ENCODE measurements at regions not wholly inside any gene's neighbourhood (a gene's known extent, or its start where the extent isn't known, plus 50 kb on each side); places are given as distances from the start of the nearest gene placed in this dataset.

DNA sequence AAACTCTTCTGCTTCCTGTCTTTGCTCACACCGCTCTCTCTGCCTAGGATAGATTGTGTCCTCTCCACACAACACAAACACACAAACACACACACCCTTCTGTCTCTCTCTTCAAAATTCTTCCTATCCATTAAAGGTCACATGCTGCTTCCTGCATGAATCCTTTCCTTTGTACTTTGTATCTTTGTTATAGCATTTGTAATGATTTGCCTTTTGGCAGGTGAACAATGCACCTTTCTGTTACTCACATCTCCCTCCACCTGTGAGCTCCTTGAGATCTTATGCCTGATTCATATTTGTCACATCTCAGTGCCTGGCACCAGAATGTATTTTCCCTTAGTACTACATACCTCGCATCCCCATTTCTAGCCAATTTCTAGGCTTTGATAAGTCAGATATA is 251.4 kb upstream of the UMPS start:
- no peaks in the 10 kb centered on the region for H3K9me3 ChIP-seq (ENCODE audit: control insufficient read depth, low read length)
- H3K4me1 ChIP-seq (ENCODE audit: control insufficient read depth, insufficient read depth, low read length, poor library complexity, severe bottlenecking): no peaks in the 10 kb centered on the region
- H3K36me3 ChIP-seq (ENCODE audit: control insufficient read depth, insufficient read depth, low read length): peaks cover 7% of the 10 kb centered on the region
- no peak overlapping the region for H3K4me3 ChIP-seq (ENCODE audit: extremely low read depth, insufficient read depth, low read length, poor library complexity, severe bottlenecking)
- H3K27ac ChIP-seq (ENCODE audit: low read depth, low read length, severe bottlenecking): no peak overlapping the region
- 86 to 100% methylated on average over 2 of the region's 2 CpGs for WGBS, 2 experiments (ENCODE audit: insufficient coverage in 2 of 2)

DNA sequence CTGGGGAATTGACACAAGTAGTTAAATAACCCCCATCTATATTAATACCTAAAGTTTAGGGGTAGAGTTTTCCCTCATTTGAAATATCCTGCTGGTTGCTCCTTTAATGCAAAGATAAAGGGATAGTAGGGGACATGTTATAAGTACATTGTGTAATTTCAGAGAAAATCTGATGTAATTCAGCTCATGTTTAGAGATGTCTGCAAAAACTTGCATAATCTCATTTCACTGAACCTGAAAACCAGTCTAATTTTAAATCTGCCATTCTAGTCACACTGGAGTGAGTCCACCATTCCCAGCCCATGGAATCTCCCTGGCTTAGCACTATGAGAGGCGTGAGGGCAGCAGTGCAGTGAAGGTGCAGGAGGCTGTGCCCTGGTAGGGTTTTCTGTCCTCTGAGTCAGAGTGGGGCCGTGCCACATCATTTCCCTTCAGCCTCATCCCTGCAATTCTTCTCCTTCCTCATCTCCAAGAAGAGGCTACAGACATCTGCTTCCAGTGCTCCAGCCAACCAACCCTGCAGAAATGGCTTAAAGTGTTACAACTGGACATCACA is 246.3 kb upstream of the UMPS start:
- no peaks in the 10 kb centered on the region for H3K4me1 ChIP-seq (ENCODE audit: control insufficient read depth, insufficient read depth, low read length, poor library complexity, severe bottlenecking)
- peaks cover 4% of the 10 kb centered on the region for H3K36me3 ChIP-seq (ENCODE audit: control insufficient read depth, insufficient read depth, low read length)
- H3K4me3 ChIP-seq (ENCODE audit: extremely low read depth, insufficient read depth, low read length, poor library complexity, severe bottlenecking): no peak overlapping the region
- H3K27ac ChIP-seq (ENCODE audit: low read depth, low read length, severe bottlenecking): no peak overlapping the region
- no peaks in the 10 kb centered on the region for H3K9me3 ChIP-seq (ENCODE audit: control insufficient read depth, low read length)
- WGBS, 2 experiments (ENCODE audit: insufficient coverage in 2 of 2): 86% methylated on average over 1 of the region's 2 CpGs; no CpG with 5 or more reads in 1 of the 2 experiments

DNA sequence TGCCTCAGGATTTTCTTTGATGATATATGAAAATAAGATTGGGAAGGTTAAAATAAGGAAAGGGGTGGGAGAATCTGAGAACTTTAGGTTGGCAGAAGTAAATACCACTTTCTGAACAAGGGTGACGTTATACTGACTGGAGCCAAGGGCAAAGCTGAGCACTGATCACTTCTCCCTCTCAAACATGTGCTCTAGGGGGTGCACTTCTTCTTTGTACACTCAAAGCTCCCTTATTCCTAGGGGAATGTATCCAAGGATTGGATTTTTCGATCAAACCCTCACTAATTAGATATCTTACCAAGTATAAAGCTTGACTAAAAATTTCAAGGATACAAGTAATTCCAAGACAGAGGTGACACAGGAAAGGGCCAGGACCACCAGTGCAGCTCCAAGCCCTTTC is 243.9 kb upstream of the UMPS start:
- Histone ChIP-seq H3K4me1 (ENCODE audit: control insufficient read depth, insufficient read depth, low read length, poor library complexity, severe bottlenecking) (no peaks in the 10 kb centered on the region), H3K9me3 (ENCODE audit: control insufficient read depth, low read length) (no peaks in the 10 kb centered on the region), H3K36me3 (ENCODE audit: control insufficient read depth, insufficient read depth, low read length) (peaks cover 4% of the 10 kb centered on the region), H3K27ac (ENCODE audit: low read depth, low read length, severe bottlenecking) (no peak overlapping the region), H3K4me3 (ENCODE audit: extremely low read depth, insufficient read depth, low read length, poor library complexity, severe bottlenecking) (no peak overlapping the region)
- no CpG with 5 or more reads among the region's 2 CpGs for WGBS, 2 experiments (ENCODE audit: insufficient coverage in 2 of 2)

GRCh38 chr3:124489506-124489905 is 240.7 kb upstream of the UMPS start:
- no peak overlapping the region for H3K4me3 ChIP-seq (ENCODE audit: extremely low read depth, insufficient read depth, low read length, poor library complexity, severe bottlenecking)
- no peaks in the 10 kb centered on the region for H3K9me3 ChIP-seq (ENCODE audit: control insufficient read depth, low read length)
- peaks cover 8% of the 10 kb centered on the region for H3K36me3 ChIP-seq (ENCODE audit: control insufficient read depth, insufficient read depth, low read length)
- no peak overlapping the region for H3K27ac ChIP-seq (ENCODE audit: low read depth, low read length, severe bottlenecking)
- no peaks in the 10 kb centered on the region for H3K4me1 ChIP-seq (ENCODE audit: control insufficient read depth, insufficient read depth, low read length, poor library complexity, severe bottlenecking)

DNA sequence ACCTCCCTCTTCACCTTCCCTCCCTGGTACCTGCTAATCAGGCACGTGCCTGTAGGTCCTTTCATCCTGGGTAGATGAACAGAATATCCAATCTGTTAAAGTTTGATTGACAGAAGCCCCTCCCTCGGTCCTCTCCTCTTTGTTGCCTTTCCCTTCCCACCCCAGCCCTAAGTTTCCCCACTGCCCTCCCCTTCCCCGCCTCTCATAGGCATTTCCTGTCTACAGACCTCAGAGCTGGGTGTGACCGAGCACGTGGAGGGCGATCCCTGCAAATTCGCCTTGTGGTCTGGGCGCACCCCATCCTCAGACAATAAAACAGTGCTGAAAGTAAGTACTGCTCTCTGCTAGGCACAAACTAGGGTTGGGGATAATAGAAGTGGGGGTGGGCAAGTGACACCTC is 239.2 kb upstream of the UMPS start:
- 80 to 100% methylated on average over 3 to 7 of the region's 8 CpGs for WGBS, 2 experiments (ENCODE audit: insufficient coverage in 2 of 2)
- Histone ChIP-seq H3K4me1 (ENCODE audit: control insufficient read depth, insufficient read depth, low read length, poor library complexity, severe bottlenecking) (no peaks in the 10 kb centered on the region), H3K27ac (ENCODE audit: low read depth, low read length, severe bottlenecking) (no peak overlapping the region), H3K4me3 (ENCODE audit: extremely low read depth, insufficient read depth, low read length, poor library complexity, severe bottlenecking) (no peak overlapping the region), H3K36me3 (ENCODE audit: control insufficient read depth, insufficient read depth, low read length) (peaks cover 8% of the 10 kb centered on the region), H3K9me3 (ENCODE audit: control insufficient read depth, low read length) (no peaks in the 10 kb centered on the region)

- no peaks in the 10 kb centered on the region for H3K4me1 ChIP-seq (ENCODE audit: control insufficient read depth, insufficient read depth, low read length, poor library complexity, severe bottlenecking)
- H3K9me3 ChIP-seq (ENCODE audit: control insufficient read depth, low read length): no peaks in the 10 kb centered on the region
- H3K27ac ChIP-seq (ENCODE audit: low read depth, low read length, severe bottlenecking): no peak overlapping the region
- peaks cover 8% of the 10 kb centered on the region for H3K36me3 ChIP-seq (ENCODE audit: control insufficient read depth, insufficient read depth, low read length)
- WGBS, 2 experiments (ENCODE audit: insufficient coverage in 2 of 2): 95 to 100% methylated on average over 2 to 3 of the region's 3 CpGs
- no peak overlapping the region for H3K4me3 ChIP-seq (ENCODE audit: extremely low read depth, insufficient read depth, low read length, poor library complexity, severe bottlenecking)
These were observed 238.4 kb upstream of the UMPS start for GRCh38 chr3:124491875-124492274.

DNA sequence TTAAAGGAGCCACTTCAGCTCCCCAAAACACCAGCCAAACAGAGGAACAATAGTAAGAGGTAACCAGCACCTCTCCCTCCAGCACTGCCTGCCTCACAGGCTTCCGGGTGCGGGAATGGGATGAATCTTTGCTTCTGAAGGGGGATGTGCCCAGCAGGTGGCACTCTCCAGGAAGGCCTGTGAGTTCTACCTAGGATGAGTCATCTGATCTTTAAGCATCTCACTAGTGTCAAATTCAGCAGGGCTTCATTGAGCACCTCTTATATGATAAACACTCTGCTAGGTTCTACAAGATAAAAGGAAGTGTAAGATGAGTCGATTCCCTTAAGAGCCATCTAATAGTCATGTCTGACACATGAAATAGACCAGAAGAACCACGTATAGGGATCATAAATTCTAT is 237.4 kb upstream of the UMPS start:
- Histone ChIP-seq H3K27ac (ENCODE audit: low read depth, low read length, severe bottlenecking) (no peak overlapping the region), H3K4me1 (ENCODE audit: control insufficient read depth, insufficient read depth, low read length, poor library complexity, severe bottlenecking) (no peaks in the 10 kb centered on the region), H3K36me3 (ENCODE audit: control insufficient read depth, insufficient read depth, low read length) (peaks cover 8% of the 10 kb centered on the region), H3K4me3 (ENCODE audit: extremely low read depth, insufficient read depth, low read length, poor library complexity, severe bottlenecking) (no peak overlapping the region), H3K9me3 (ENCODE audit: control insufficient read depth, low read length) (no peaks in the 10 kb centered on the region)
- WGBS, 2 experiments (ENCODE audit: insufficient coverage in 2 of 2): 77 to 80% methylated on average over 1 to 3 of the region's 4 CpGs

DNA sequence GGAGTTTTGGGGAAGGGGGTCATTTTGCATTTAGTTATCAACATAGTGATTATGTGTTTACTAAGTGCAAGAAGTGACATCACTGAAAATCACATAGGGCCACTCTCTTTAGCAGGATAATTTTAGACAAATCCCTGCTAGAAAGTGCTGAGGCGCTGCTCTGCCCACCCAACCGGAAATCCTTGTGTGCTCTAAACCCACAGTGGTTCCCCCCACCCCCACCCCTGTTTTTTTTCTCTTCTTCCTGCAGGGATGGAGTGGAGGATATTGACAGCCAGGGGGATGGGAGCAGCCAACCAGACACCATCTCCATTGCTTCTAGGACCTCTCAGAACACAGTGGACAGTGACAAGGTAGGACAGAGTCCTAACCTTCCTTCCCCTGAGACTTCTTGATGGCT is 234.2 kb upstream of the UMPS start:
- H3K27ac ChIP-seq (ENCODE audit: low read depth, low read length, severe bottlenecking): no peak overlapping the region
- no CpG with 5 or more reads among the region's 2 CpGs for WGBS, 2 experiments (ENCODE audit: insufficient coverage in 2 of 2)
- no peaks in the 10 kb centered on the region for H3K4me1 ChIP-seq (ENCODE audit: control insufficient read depth, insufficient read depth, low read length, poor library complexity, severe bottlenecking)
- H3K9me3 ChIP-seq (ENCODE audit: control insufficient read depth, low read length): no peaks in the 10 kb centered on the region
- peaks cover 8% of the 10 kb centered on the region for H3K36me3 ChIP-seq (ENCODE audit: control insufficient read depth, insufficient read depth, low read length)
- H3K4me3 ChIP-seq (ENCODE audit: extremely low read depth, insufficient read depth, low read length, poor library complexity, severe bottlenecking): no peak overlapping the region

DNA sequence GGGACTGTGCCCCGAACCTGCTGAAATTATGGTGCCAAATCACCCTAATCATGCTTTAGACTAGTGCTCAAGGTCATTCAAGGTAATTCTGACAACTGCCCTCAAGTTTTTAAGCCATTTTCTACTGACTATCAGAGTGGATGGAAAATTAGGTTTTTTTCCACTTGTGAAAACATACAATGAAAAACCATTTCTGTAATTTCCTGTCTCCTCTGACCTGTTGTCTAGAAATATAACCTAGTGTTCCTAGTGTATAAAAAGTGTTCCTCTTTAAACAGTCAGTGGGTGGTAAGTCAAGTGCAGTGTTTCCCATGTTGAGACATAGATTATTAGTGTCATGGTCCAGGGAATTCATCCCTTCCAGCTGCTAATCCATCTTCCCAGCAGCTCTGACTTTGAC is 232.8 kb upstream of the UMPS start:
- no peaks in the 10 kb centered on the region for H3K9me3 ChIP-seq (ENCODE audit: control insufficient read depth, low read length)
- no peaks in the 10 kb centered on the region for H3K4me1 ChIP-seq (ENCODE audit: control insufficient read depth, insufficient read depth, low read length, poor library complexity, severe bottlenecking)
- no peak overlapping the region for H3K4me3 ChIP-seq (ENCODE audit: extremely low read depth, insufficient read depth, low read length, poor library complexity, severe bottlenecking)
- no peak overlapping the region for H3K27ac ChIP-seq (ENCODE audit: low read depth, low read length, severe bottlenecking)
- peaks cover 8% of the 10 kb centered on the region for H3K36me3 ChIP-seq (ENCODE audit: control insufficient read depth, insufficient read depth, low read length)
- WGBS, 2 experiments (ENCODE audit: insufficient coverage in 2 of 2): 100% methylated on average over 1 of the region's 1 CpG; no CpG with 5 or more reads in 1 of the 2 experiments

DNA sequence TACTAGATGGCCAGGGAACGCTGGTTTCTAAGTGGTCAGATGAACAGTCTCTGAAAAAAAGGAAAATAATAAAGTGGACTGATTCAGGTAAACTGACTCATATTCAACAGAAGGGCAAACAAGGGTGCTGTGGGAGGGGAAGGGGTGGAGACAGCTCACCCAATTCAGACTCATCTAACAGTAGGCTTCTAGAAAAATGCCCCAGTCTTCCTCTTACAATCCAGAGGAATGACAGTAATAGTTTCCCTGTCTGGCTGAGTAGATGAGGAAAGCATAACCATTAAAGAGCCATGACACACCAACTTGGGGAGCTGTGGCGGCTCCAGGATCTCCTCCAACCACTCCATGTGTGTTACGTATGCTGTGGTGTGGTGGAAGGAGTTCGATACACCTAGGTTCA is 231.4 kb upstream of the UMPS start:
- H3K9me3 ChIP-seq (ENCODE audit: control insufficient read depth, low read length): no peaks in the 10 kb centered on the region
- H3K27ac ChIP-seq (ENCODE audit: low read depth, low read length, severe bottlenecking): no peak overlapping the region
- WGBS, 2 experiments (ENCODE audit: insufficient coverage in 2 of 2): 100% methylated on average over 1 of the region's 4 CpGs
- H3K36me3 ChIP-seq (ENCODE audit: control insufficient read depth, insufficient read depth, low read length): no peaks in the 10 kb centered on the region
- H3K4me3 ChIP-seq (ENCODE audit: extremely low read depth, insufficient read depth, low read length, poor library complexity, severe bottlenecking): no peak overlapping the region
- H3K4me1 ChIP-seq (ENCODE audit: control insufficient read depth, insufficient read depth, low read length, poor library complexity, severe bottlenecking): no peaks in the 10 kb centered on the region

DNA sequence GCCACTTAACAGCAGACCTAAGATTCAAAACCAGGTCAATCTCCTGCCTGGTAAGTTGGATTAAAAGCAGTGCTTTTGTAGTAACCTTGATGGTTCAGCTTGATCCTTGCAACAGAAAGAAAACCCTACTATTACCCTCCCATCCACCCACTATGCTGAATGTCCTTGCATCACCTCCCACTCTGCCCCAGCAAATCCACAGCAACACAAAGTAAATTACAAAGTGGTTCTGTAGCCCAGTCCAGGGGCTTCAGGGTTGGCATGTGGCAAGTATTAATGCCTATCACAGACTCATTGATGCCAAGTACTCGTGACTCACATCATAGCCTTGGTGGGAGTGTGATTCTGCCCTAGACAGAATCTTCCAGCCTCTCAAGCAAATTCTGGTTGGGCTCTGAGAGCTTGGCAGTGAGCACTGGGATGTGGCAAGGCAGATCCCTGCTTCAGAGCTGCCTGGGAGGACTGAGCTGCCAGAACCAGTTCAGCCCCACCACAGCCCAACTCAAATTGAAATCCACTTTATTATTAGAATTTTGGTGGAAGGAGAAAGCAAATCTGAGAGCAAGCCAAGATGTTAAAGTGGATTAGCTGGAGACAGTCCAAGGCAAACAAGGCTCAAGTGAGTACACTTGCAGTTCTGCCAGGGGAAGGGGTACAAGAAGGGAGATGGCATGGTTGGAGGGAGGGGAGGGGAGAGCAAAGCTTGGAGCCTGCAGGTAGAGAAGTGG is 225.8 kb upstream of the UMPS start:
- Histone ChIP-seq H3K36me3 (ENCODE audit: control insufficient read depth, insufficient read depth, low read length) (no peaks in the 10 kb centered on the region), H3K4me3 (ENCODE audit: extremely low read depth, insufficient read depth, low read length, poor library complexity, severe bottlenecking) (no peak overlapping the region), H3K9me3 (ENCODE audit: control insufficient read depth, low read length) (no peaks in the 10 kb centered on the region), H3K27ac (ENCODE audit: low read depth, low read length, severe bottlenecking) (no peak overlapping the region), H3K4me1 (ENCODE audit: control insufficient read depth, insufficient read depth, low read length, poor library complexity, severe bottlenecking) (no peaks in the 10 kb centered on the region)
- WGBS, 2 experiments (ENCODE audit: insufficient coverage in 2 of 2): 86% methylated on average over 1 of the region's 1 CpG; no CpG with 5 or more reads in 1 of the 2 experiments

Measured in mesodermal cell (in vitro differentiated cells).